ENCODE measurements at regions not wholly inside any gene's neighbourhood (a gene's known extent, or its start where the extent isn't known, plus 50 kb on each side); places are given as distances from the start of the nearest gene placed in this dataset.
A peak's percentile ranks its signal among the peaks of the same experiment; 100 is the strongest.
"Not testable (repeated sequence)": the region's sequence is repeated elsewhere in the genome, so short reads cannot be mapped to it uniquely, and the experiment has no call there.

DNA sequence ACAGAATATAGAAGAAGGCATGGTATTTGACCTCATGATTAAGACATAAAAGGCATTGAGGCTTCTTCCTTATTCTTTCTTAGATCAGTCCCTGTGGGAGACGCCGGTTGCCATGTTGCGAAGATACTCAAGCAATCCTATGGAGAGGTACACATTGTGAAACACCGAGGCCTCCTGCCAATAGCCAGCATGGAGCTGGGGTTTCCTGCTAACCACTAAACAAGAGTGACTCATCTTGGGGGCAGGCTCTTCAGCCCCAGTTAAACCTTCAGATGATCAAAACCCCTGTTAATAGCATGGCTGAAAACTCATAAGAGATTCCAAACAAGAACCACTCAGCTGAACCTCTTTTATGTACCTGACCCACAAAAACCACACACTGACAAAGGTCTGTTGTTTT, 478.8 kb downstream of the CD83 start (continued):
- TF ChIP-seq, protein P1, sequence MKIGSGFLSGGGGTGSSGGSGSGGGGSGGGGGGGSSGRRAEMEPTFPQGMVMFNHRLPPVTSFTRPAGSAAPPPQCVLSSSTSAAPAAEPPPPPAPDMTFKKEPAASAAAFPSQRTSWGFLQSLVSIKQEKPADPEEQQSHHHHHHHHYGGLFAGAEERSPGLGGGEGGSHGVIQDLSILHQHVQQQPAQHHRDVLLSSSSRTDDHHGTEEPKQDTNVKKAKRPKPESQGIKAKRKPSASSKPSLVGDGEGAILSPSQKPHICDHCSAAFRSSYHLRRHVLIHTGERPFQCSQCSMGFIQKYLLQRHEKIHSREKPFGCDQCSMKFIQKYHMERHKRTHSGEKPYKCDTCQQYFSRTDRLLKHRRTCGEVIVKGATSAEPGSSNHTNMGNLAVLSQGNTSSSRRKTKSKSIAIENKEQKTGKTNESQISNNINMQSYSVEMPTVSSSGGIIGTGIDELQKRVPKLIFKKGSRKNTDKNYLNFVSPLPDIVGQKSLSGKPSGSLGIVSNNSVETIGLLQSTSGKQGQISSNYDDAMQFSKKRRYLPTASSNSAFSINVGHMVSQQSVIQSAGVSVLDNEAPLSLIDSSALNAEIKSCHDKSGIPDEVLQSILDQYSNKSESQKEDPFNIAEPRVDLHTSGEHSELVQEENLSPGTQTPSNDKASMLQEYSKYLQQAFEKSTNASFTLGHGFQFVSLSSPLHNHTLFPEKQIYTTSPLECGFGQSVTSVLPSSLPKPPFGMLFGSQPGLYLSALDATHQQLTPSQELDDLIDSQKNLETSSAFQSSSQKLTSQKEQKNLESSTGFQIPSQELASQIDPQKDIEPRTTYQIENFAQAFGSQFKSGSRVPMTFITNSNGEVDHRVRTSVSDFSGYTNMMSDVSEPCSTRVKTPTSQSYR (CRISPR knock-in tag; IDR thresholded peaks at IDR 0.05): no peak
- TF ChIP-seq, protein P2, sequence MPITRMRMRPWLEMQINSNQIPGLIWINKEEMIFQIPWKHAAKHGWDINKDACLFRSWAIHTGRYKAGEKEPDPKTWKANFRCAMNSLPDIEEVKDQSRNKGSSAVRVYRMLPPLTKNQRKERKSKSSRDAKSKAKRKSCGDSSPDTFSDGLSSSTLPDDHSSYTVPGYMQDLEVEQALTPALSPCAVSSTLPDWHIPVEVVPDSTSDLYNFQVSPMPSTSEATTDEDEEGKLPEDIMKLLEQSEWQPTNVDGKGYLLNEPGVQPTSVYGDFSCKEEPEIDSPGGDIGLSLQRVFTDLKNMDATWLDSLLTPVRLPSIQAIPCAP (CRISPR knock-in tag; IDR thresholded peaks at IDR 0.05): no peak
- no peak for TF ChIP-seq ZNF138 (CRISPR knock-in tag; conservative IDR thresholded peaks at IDR 0.05)
- TF ChIP-seq, protein P3, sequence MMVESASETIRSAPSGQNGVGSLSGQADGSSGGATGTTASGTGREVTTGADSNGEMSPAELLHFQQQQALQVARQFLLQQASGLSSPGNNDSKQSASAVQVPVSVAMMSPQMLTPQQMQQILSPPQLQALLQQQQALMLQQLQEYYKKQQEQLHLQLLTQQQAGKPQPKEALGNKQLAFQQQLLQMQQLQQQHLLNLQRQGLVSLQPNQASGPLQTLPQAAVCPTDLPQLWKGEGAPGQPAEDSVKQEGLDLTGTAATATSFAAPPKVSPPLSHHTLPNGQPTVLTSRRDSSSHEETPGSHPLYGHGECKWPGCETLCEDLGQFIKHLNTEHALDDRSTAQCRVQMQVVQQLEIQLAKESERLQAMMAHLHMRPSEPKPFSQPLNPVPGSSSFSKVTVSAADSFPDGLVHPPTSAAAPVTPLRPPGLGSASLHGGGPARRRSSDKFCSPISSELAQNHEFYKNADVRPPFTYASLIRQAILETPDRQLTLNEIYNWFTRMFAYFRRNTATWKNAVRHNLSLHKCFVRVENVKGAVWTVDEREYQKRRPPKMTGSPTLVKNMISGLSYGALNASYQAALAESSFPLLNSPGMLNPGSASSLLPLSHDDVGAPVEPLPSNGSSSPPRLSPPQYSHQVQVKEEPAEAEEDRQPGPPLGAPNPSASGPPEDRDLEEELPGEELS (CRISPR knock-in tag; IDR thresholded peaks at IDR 0.05): no peak
- no peak for TF ChIP-seq TEAD4 (CRISPR knock-in tag; IDR thresholded peaks at IDR 0.05)
- no peak for TF ChIP-seq ZNF263 (CRISPR knock-in tag; IDR thresholded peaks at IDR 0.05; ENCODE audit: low read depth)
- no peak for TF ChIP-seq ATF1 (CRISPR knock-in tag; IDR thresholded peaks at IDR 0.05)
- TF ChIP-seq ZNF219 (CRISPR knock-in tag; IDR thresholded peaks at IDR 0.05; ENCODE audit: borderline replicate concordance): no peak
- no peak for TF ChIP-seq TP53 (CRISPR knock-in tag; IDR thresholded peaks at IDR 0.05)
- TF ChIP-seq, protein P4, sequence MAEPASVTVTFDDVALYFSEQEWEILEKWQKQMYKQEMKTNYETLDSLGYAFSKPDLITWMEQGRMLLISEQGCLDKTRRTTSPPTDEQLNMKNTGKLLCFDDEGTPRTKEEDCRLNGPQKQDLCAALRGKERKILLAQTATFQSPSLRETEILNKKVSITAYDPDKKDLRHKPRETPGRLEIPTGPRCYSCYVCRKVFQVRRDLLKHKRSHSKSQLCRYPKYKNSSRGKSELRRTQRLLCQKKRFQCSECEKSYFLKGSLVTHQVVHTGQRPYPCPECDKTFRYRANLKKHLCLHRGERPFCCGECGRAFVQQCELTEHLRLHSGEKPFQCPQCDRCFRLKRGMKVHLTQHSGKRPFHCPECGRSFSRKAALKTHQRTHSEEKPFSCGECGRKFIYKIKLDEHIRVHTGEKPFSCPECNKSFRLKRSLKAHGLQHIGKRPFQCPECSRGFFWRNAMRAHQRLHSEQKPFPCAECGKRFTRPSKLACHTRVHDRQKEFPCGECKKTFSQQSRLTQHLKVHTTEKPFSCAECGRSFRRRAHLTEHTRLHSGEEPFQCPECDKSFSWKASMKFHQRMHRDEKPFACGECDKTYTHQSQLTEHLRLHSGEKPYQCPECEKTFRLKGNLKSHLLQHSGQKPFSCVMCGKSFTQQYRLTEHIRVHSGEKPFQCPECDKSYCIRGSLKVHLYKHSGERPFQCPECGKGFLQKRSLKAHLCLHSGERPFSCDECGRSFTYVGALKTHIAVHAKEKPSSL (CRISPR knock-in tag; conservative IDR thresholded peaks at IDR 0.05): no peak
- no peak for TF ChIP-seq FOXP1 (CRISPR knock-in tag; IDR thresholded peaks at IDR 0.05; ENCODE audit: borderline replicate concordance)
- TF ChIP-seq ETV6 (CRISPR knock-in tag; IDR thresholded peaks at IDR 0.05): no peak

DNA sequence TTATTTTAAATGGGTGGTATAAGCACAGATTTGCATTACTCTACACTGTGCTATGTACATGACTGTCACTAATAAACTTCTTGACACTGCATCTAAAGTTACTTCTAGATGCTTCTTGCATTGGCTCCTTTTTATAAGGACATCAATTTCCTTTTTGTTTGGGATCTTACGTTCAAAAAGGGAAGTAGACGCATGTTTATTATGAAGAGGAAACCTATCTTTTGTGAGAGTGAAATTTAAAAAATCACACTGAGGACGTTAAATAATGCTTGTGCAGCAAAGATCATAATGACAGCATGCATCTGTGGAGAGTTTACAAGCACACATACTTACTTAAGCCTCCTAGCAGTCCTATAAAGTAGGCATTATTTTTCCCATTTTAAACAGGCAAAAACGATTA, 479.5 kb downstream of the CD83 start:
- H3K36me3 Mint-ChIP-seq: no peaks in the 10 kb centered on the region
- H3K9me3 Mint-ChIP-seq: peaks cover 11% of the 10 kb centered on the region; the same call in 1 of the 2 replicates
- no peak for DNase-seq (ENCODE audit: low spot score)
- peaks cover 32% of the 10 kb centered on the region for H3K27me3 Mint-ChIP-seq (ENCODE audit: low read depth)
- H3K4me3 Mint-ChIP-seq: no peak overlapping the region
- peaks cover 49% of the 10 kb centered on the region for H3K4me1 Mint-ChIP-seq
- H3K27ac Mint-ChIP-seq: no peak overlapping the region
- ChIA-PET CTCF (no interaction called here), POLR2A (no interaction called here)
- TF ChIP-seq ZNF263 (CRISPR knock-in tag; IDR thresholded peaks at IDR 0.05; ENCODE audit: low read depth): no peak
- no peak for ATAC-seq

DNA sequence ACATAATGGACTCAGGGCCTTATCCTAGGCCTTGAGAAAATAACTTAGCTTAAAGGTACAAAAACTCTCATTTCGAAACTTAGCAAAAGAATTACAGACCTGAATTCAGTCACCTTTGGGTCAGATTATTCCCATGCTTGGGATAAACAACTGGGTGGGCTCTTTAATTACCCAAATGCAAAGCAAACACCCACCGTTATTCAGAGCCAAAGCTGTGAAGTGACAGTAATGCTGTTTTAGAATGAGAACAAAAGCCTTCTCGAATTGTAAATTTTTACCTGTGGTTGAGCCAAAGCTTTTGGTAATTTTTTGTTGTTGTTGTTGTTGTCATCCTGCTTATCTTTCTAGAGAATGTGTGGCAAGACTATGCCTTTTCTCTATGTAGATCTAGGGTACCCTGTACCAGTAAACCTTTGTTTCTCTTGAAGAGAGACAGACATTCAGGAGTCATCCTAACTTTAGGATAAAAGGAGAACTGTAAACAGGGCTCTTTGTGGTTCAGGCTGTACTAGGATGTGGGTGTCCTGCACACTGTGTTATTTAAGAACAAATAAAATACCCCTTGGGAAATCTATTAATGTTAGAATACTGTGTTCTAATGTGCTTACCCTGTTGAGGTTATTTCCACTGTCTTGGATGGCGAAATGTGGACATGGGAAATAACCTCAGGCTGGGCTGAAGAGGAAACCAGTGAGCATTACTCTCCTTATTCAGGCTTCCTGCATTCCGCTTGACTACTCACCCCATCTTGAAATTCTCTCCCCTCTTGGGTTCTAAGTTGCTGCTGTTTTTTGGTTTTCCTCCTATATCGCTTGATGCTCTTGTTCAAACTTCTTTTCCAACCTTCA, 480.7 kb downstream of the CD83 start:
- peak overlapping the region; percentile 67; the same call in 1 of the 2 replicates for H3K27ac Mint-ChIP-seq
- peaks cover 49% of the 10 kb centered on the region for H3K4me1 Mint-ChIP-seq
- DNase-seq (ENCODE audit: low spot score) (no peak), ATAC-seq (peak; percentile 67)
- H3K27me3 Mint-ChIP-seq (ENCODE audit: low read depth): peaks cover 32% of the 10 kb centered on the region
- H3K4me3 Mint-ChIP-seq: no peak overlapping the region
- TF ChIP-seq, protein P3 (CRISPR knock-in tag; IDR thresholded peaks at IDR 0.05): peak; percentile 83; the same call in 1 of the 2 replicates
- TF ChIP-seq, protein P5, sequence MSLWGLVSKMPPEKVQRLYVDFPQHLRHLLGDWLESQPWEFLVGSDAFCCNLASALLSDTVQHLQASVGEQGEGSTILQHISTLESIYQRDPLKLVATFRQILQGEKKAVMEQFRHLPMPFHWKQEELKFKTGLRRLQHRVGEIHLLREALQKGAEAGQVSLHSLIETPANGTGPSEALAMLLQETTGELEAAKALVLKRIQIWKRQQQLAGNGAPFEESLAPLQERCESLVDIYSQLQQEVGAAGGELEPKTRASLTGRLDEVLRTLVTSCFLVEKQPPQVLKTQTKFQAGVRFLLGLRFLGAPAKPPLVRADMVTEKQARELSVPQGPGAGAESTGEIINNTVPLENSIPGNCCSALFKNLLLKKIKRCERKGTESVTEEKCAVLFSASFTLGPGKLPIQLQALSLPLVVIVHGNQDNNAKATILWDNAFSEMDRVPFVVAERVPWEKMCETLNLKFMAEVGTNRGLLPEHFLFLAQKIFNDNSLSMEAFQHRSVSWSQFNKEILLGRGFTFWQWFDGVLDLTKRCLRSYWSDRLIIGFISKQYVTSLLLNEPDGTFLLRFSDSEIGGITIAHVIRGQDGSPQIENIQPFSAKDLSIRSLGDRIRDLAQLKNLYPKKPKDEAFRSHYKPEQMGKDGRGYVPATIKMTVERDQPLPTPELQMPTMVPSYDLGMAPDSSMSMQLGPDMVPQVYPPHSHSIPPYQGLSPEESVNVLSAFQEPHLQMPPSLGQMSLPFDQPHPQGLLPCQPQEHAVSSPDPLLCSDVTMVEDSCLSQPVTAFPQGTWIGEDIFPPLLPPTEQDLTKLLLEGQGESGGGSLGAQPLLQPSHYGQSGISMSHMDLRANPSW (CRISPR knock-in tag; conservative IDR thresholded peaks at IDR 0.05; ENCODE audit: low read depth): no peak
- H3K9me3 Mint-ChIP-seq: peaks cover 11% of the 10 kb centered on the region; the same call in 1 of the 2 replicates
- H3K36me3 Mint-ChIP-seq: no peaks in the 10 kb centered on the region
- POLR2A ChIA-PET: interaction anchor here (0.6 kb wide), 1 partner anchor 10 kb away, joined by 3 read pairs; no protein-coding TSS in a partner anchor
- CTCF ChIA-PET: no interaction called here

DNA sequence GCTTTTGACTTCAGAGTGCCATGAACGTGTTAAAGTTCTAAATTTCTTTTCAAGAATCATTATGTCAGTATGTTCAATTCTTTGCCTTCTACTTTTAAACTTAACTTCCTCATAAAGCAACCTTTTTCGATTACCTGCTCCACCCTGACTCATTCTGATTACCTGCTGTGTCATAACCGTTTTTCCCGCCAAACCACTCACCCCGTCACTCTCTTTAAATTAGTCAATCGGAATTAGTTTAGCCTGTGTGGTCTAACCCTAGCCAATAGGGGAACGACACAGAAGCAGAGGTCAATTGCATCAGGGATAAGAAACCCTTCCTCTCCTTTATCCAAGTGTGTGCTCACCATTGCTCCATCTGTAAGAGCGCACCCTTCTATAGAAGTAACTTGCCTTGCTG, 482.7 kb downstream of the CD83 start:
- CTCF ChIA-PET; ATAC-seq; H3K4me3 Mint-ChIP-seq; POLR2A ChIA-PET; H3K27ac Mint-ChIP-seq; H3K36me3 Mint-ChIP-seq; DNase-seq (ENCODE audit: low spot score): not testable (repeated sequence)
- H3K4me1 Mint-ChIP-seq: peaks cover 56% of the 10 kb centered on the region
- peaks cover 32% of the 10 kb centered on the region for H3K27me3 Mint-ChIP-seq (ENCODE audit: low read depth)
- H3K9me3 Mint-ChIP-seq: peaks cover 11% of the 10 kb centered on the region; the same call in 1 of the 2 replicates
